Testis (tissue), 2 donors: ENCODE measurements at regions not wholly inside any gene's neighbourhood (a gene's known extent, or its start where the extent isn't known, plus 50 kb on each side); places are given as distances from the start of the nearest gene placed in this dataset.
"Not testable (repeated sequence)": the region's sequence is repeated elsewhere in the genome, so short reads cannot be mapped to it uniquely, and the experiment has no call there.

ENCODE experiments used
- DNase-seq: peaks from one replicate; pipeline ENCODE4 v3.0.0-alpha.2; 2019
- H3K27ac ChIP-seq, 2 donors: fragments of 200-600 bp; sonication (generic); one replicate each; pipeline ENCODE4 v1.5.1; 2019
- H3K27me3 ChIP-seq: fragments of 200-600 bp; sonication (generic); one replicate; pipeline ENCODE4 v1.5.1; 2019
- H3K36me3 ChIP-seq: fragments of 200-600 bp; sonication (generic); one replicate; pipeline ENCODE4 v1.5.1; 2017; ENCODE audit warnings: low read depth; ENCODE audit errors: missing control alignments
- H3K4me1 ChIP-seq: fragments of 200-600 bp; sonication (generic); one replicate; pipeline ENCODE4 v1.5.1; 2019
- H3K4me3 ChIP-seq, 2 donors: fragments of 200-600 bp; sonication (generic); one replicate each; pipeline ENCODE4 v1.5.1; 2017 to 2019
- H3K9me3 ChIP-seq: fragments of 200-600 bp; sonication (generic); one replicate; pipeline ENCODE4 v1.5.1; 2017
- CTCF ChIP-seq, 3 experiments: fragments of 450-650 bp in 2 of 3; fragments of 200-600 bp in 1 of 3; sonication (generic) in 1 of 3; IDR thresholded peaks; one replicate each; pipeline ENCODE4 v1.5.1; 2016 to 2019; ENCODE audit warnings: antibody characterized with exemption in 3 of 3, mild to moderate bottlenecking in 2 of 3, moderate library complexity in 1 of 3
- POLR2A ChIP-seq: fragments of 450-650 bp; IDR thresholded peaks from one replicate; pipeline ENCODE4 v1.6.1; 2017; ENCODE audit warnings: antibody characterized with exemption, mild to moderate bottlenecking, moderate library complexity
- WGBS, 2 donors: methylation state at CpG; one replicate each; pipeline ENCODE4 v1.1.5; 2018; 5-methylcytosine and 5-hydroxymethylcytosine counted together
- intact Hi-C: fragments of 100-400 bp; cut with DNase I; formaldehyde crosslinking; loops from one replicate; pipeline ENCODE4 v1.15.1; 2023; ENCODE audit warnings: low total_unique reads

- intact Hi-C loops = no loop called here
- TF ChIP-seq CTCF (IDR thresholded peaks at IDR 0.05) = no peak
- no peak for TF ChIP-seq POLR2A
Measured at GRCh38 chr14:37830271-37830670, 234.8 kb downstream of the TTC6 start.

GRCh38 chr14:37834275-37834674 lies 238.8 kb downstream of the TTC6 start:
- Histone ChIP-seq H3K27ac (no peak overlapping the region), H3K36me3 (no peaks in the 10 kb centered on the region), H3K4me3 (no peak overlapping the region), H3K27me3 (no peaks in the 10 kb centered on the region), H3K9me3 (no peaks in the 10 kb centered on the region), H3K4me1 (no peaks in the 10 kb centered on the region)
- 64 to 78% methylated on average over 1 of the region's 1 CpG for WGBS, 2 donors
- intact Hi-C loops = no loop called here
- DNase-seq = no peak
- TF ChIP-seq CTCF (IDR thresholded peaks at IDR 0.05) (no peak), POLR2A (no peak)

More at GRCh38 chr14:37830271-37830670, 234.8 kb downstream of the TTC6 start:
- no peak overlapping the region for H3K27ac ChIP-seq
- H3K4me1 ChIP-seq = no peaks in the 10 kb centered on the region
- no peaks in the 10 kb centered on the region for H3K9me3 ChIP-seq
- DNase-seq = no peak
- no peaks in the 10 kb centered on the region for H3K36me3 ChIP-seq
- H3K27me3 ChIP-seq = no peaks in the 10 kb centered on the region
- no peak overlapping the region for H3K4me3 ChIP-seq

- intact Hi-C loops, H3K9me3 ChIP-seq, H3K27ac ChIP-seq, H3K27me3 ChIP-seq, H3K36me3 ChIP-seq, H3K4me3 ChIP-seq, DNase-seq, H3K4me1 ChIP-seq: not testable (repeated sequence)
- WGBS, 2 donors = 68 to 82% methylated on average over 5 of the region's 5 CpGs
Measured at GRCh38 chr14:37838778-37839177, 243.3 kb downstream of the TTC6 start.

DNA sequence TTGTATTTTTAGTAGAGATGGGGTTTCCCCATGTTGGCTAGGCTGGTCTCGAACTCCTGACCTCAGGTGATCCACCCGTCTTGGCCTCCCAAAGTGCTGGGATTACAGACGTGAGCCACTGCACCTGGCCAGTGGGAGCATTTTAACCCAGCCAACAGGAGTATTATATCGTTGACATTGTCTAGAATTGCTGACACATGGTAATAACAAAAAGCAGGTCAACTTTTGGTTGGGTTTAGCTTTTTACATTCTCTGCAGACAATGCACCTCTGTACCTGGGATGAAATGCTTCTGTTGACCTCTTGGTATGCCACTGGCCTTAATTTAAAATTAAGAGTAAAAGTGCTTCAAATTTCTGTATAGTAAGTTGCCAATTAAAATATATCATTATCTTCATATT lies 245.6 kb downstream of the TTC6 start:
- H3K36me3 ChIP-seq, intact Hi-C loops, H3K9me3 ChIP-seq, H3K4me3 ChIP-seq, DNase-seq, H3K4me1 ChIP-seq, H3K27ac ChIP-seq, H3K27me3 ChIP-seq: not testable (repeated sequence)
- WGBS, 2 donors = 78 to 93% methylated on average over 4 of the region's 4 CpGs

DNA sequence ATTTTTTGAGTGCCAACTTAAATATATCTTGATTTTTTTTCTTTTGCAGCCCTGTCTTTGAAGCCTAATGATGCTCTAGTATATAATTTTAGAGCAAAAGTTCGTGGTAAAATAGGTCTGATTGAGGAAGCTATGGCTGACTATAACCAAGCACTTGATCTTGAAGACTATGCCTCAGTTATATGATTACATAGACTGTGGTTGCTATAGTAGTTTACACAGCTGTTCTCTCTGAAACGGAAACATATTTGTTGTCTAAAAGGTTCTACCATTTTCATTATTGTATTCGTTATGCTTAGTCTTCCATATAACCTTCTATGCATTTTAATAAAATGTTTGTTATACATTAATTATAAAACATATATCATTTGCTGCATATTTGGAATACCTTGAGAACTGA lies 246.7 kb downstream of the TTC6 start:
- H3K27me3 ChIP-seq = no peaks in the 10 kb centered on the region
- TF ChIP-seq POLR2A (no peak), CTCF (IDR thresholded peaks at IDR 0.05) (no peak)
- intact Hi-C loops = no loop called here
- H3K4me1 ChIP-seq = no peaks in the 10 kb centered on the region
- 69 to 75% methylated on average over 3 of the region's 3 CpGs for WGBS, 2 donors
- H3K27ac ChIP-seq = no peak overlapping the region
- no peaks in the 10 kb centered on the region for H3K36me3 ChIP-seq
- no peak overlapping the region for H3K4me3 ChIP-seq
- H3K9me3 ChIP-seq = no peaks in the 10 kb centered on the region
- no peak for DNase-seq

- H3K27me3 ChIP-seq = no peaks in the 10 kb centered on the region
- H3K4me3 ChIP-seq = no peak overlapping the region
- no peaks in the 10 kb centered on the region for H3K36me3 ChIP-seq
- no peaks in the 10 kb centered on the region for H3K9me3 ChIP-seq
- no peaks in the 10 kb centered on the region for H3K4me1 ChIP-seq
- no peak for DNase-seq
- intact Hi-C loops = no loop called here
- no peak overlapping the region for H3K27ac ChIP-seq
- TF ChIP-seq CTCF (IDR thresholded peaks at IDR 0.05) (no peak), POLR2A (no peak)
- 85 to 86% methylated on average over 8 of the region's 8 CpGs for WGBS, 2 donors
Measured at GRCh38 chr14:37843954-37844607, 248.7 kb downstream of the TTC6 start.
